Spleen (tissue), 7 donors: ENCODE measurements at regions not wholly inside any gene's neighbourhood (a gene's known extent, or its start where the extent isn't known, plus 50 kb on each side); places are given as distances from the start of the nearest gene placed in this dataset.

ENCODE experiments used
- CTCF ChIP-seq, 11 experiments: fragments of 200-600 bp in 7 of 11; fragments of 450-650 bp in 4 of 11; sonication (generic) in 4 of 11; IDR thresholded peaks in 8 of 11; conservative IDR thresholded peaks in 3 of 11; 1 replicate in 7 of 11; 2 replicates in 4 of 11; pipeline versions ENCODE4 v1.4.0 to v1.8.0; 2016 to 2021; ENCODE audit warnings: antibody characterized with exemption in 11 of 11, inconsistent platforms in 4 of 11, mild to moderate bottlenecking in 1 of 11
- POLR2AphosphoS5 ChIP-seq, 3 donors: sonication (generic); formaldehyde crosslinking; IDR thresholded peaks; one replicate each; pipeline ENCODE4 v1.5.1; 2017; ENCODE audit warnings: antibody characterized with exemption in 3 of 3
- donor health status: DM: no; HTN: no; CAD: no; lungs with moderate emphysema.
- donor health status: DM: no; HTN: no; CAD: no.
- donor health status: DM: no; HTN: no; CAD: no.

- no peak for TF ChIP-seq CTCF (IDR thresholded peaks at IDR 0.05 in 8 of 11, conservative IDR thresholded peaks at IDR 0.05 in 3 of 11)
- TF ChIP-seq POLR2AphosphoS5 (IDR thresholded peaks at IDR 0.05): no peak
These were observed 436.9 kb upstream of the ZNF717 start for GRCh38 chr3:76222201-76222600.
